GM18511 (cell line): ENCODE measurements at regions not wholly inside any gene's neighbourhood (a gene's known extent, or its start where the extent isn't known, plus 50 kb on each side); places are given as distances from the start of the nearest gene placed in this dataset.

Experiments
- ATAC-seq: cut with Tn5 transposase; IDR thresholded peaks from one replicate; pipeline ENCODE4 v1.9.1; 2021; ENCODE audit warnings: mild to moderate bottlenecking, moderate library complexity; ENCODE audit not compliant: unreplicated experiment

DNA sequence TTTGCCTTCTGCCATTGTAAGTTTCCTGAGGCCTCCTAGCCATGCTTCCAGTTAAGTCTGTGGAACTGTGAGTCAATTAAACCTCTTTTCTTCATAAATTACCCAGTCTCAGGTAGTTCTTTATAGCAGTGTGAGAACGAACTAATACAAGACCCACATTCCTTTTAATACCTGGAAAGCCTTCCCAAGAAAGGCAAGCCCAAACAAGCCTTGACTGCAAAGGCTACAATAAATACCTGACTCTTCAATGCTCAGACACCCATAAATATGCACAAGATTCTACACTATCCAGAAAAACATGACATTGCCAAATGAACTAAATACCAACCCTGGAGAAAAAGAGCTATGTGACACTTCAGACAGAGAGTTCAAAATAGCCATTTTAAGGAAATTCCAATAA lies 338.8 kb downstream of the HAO1 start:
- ATAC-seq, result no peak

DNA sequence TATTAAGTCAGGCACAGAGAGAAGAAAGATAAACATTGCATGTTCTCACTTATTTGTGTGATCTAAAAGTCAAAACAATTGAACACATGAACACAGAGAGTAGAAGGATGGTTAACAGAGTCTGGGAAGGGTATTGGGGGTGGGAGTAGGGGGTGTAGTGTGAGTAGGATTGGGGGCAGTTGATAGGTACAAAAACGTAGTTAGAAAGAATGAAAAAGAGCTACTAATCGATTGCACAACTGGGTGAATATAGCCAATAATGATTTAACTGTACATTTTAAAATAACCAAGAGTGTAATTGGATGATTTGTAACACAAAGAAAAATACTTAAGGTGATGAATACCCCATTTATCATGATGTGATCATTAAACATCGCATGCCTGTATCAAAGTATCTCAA lies 333.3 kb downstream of the HAO1 start:
- no peak for ATAC-seq

DNA sequence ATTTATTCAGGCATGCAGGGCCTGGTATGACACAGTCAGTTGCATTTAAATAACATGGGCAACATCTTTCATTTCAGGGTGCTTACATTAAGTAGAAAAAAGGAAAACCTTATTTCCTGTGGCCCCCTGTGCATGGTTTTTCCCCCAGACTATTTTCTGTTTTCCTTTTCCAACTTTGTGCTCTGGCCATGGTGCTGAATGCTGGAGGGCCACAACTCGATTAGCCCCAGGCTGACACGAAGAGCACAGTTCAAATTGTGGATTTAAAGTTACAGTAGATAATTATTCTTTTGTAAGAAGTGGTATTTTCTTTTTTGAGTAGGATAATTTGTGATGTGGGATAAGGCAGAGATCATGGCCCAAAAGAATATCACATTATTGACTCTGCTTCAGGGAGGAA lies 332.0 kb downstream of the HAO1 start:
- no peak for ATAC-seq

DNA sequence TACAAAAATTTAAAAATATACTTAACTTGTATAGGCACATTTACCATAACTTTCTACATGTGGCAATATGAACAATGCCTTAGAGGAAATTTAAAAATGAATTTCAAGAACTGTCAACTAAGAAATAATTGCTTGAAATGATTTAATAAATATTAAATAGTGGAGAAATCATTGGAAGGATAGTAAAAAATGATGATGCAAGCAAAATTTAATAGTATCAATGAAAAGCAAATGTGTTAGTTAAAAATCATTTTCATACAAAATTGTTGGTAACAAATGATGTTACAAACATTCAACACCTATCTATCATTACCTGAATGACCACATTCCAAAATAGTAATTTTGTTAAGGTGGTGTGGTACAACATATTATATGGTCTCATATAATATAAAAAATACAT lies 331.0 kb downstream of the HAO1 start:
- ATAC-seq, result no peak

DNA sequence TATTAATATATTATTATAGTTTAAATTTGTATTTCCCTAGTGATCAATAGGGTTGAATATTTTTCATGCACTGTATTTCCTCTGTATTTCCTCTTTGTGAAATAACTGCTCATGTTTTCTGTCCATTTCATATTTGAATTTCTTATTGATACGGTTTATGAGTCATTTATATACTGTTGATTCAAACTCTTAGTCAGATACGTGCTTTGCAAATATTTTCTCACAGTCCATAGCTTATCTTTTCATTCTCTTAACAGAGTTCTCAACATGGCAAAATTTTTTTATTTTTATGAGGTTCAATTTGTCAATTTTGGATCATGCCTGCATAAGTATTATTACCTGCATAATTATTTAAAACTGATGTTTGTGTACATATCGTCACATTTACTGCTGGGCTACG lies 329.6 kb downstream of the HAO1 start:
- no peak for ATAC-seq

DNA sequence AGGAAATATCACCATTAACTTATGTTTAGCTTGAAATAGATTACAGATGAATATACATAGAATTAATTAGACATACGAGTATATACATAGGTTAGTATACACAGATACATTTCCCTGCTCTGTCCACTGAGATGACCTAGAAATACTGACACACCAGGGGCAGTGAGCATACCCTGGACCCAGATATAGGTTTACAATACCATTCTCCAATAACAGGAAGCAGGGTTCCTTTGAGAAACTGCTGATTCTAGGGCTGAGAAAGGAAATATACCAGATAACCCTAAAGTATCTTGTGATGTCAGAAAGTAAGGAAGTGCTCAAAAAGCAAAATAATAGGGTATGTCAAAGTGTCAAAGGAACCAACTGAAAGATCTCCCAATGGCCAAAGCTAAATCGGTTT lies 322.5 kb downstream of the HAO1 start:
- no peak for ATAC-seq

DNA sequence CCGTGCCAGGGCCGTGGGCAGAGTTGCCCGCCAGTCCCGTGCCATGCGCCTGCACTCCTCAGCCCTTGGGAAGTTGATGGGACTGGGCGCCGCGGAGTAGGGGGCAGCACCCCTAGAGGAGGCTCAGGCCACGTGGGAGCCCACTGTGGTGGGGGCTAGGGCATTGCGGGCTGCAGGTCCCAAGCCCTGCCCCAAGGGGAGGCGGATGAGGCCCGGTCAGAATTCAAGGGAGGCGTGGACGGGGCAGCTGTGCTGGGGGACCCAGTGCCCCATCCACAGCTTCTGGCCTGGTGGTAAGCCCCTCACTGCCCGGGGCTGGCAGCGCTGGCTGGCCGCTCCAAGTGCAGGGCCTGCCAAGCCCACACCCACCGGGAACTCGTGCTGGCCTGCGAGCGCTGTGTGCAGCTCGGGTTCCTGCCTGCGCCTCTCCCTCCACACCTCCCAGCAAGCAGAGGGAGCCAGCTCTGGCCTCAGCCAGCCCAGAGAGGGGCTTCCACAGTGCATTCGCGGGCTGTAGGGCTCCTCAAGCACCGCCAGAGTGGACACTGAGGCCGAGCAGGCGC lies 317.8 kb downstream of the HAO1 start:
- no peak for ATAC-seq

DNA sequence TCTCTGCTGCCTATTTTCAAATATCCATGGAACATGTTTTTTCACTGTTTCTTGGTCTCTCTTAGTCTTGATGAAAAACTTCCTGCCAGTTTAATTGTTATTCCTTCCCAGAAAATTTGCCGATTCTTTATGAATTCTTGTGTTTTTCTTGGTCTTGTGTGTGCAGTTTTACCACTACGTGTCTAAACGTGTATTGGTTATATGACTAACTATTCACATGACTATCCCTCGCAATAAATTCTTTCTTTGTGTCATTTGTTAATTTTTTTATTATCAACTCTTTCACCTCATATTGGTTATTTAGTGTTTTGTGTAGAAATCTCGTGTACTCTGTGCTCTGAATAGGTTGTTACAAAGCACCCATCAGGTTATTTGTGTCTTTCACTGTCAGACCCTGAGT lies 315.4 kb downstream of the HAO1 start:
- ATAC-seq, result no peak

DNA sequence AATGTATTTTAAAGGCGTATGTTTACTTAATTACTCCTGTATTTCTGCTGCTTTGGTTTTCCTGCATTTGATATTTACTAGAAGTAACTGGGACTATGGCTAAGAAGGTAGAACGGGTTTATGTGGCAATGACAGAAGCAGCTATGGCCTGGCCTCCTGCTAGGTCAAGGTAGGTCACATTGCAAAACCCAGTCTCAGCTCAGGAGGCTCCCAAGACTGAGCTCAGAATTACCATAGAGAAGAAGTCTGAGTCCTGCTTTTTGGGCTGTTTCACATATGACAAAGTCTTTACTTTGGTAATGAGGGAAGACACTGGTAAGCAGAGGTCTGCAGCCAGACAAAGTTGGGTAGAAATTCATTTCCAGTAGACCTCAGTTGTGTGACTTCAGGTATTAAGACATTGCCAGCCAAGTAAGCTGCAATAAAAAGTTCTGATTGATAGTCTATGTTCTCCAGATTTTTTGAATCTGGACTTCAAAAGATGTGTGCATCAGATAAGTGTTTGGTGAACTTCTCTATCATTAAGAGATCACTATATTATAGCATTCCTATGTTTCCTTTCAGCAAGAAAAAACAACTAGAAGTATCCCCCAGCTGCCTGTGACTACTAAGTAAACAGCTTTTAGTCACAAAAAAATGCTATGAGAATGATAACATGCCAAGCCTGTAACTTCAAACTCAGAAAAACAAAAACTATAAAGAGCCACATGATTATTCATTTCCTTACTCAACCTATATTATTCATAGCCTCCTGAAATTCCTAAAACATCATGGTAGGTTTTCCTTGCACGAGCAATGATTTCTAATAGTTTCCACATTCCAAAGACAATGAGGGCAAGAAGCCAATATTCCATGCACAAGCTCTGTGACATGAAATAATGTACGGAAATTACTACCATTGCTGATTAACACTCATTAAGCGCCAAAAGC lies 312.3 kb downstream of the HAO1 start:
- no peak for ATAC-seq

DNA sequence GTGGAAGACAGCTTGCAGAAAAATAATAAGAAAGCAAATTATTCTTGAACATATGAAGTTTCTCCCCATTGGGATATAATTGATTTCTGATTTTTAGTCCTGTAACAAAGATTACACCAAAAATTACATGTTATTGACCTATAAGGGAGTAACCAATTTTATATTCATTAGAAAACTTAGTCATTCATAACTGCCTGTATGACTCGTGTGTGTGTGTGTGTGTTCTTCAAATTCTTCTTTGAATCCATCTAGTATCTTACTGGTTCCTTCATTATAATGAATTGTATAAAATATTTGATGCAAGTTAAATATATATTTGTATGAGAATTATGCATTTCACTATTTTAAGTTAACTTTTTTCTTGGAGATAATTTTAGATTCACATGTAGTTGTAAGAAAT lies 310.4 kb downstream of the HAO1 start:
- ATAC-seq, result no peak

DNA sequence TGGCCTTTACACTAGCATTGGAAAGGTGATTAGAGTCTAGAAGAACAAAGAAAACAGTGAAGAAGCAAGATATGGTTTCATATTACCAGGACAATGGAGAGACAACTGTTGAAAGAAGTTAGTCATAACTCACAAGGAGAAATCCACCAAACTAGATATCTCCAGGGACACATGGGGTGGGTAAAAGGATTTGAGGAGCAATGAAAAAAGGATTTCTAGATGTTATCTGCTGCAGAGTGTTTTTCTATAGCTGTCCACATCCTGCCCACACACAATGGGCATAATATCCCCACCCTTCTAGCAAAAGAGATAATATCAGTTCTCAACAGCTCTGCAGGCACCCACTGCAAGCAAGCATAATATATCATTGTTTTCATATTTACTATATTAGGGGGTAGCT lies 303.1 kb downstream of the HAO1 start:
- no peak for ATAC-seq

DNA sequence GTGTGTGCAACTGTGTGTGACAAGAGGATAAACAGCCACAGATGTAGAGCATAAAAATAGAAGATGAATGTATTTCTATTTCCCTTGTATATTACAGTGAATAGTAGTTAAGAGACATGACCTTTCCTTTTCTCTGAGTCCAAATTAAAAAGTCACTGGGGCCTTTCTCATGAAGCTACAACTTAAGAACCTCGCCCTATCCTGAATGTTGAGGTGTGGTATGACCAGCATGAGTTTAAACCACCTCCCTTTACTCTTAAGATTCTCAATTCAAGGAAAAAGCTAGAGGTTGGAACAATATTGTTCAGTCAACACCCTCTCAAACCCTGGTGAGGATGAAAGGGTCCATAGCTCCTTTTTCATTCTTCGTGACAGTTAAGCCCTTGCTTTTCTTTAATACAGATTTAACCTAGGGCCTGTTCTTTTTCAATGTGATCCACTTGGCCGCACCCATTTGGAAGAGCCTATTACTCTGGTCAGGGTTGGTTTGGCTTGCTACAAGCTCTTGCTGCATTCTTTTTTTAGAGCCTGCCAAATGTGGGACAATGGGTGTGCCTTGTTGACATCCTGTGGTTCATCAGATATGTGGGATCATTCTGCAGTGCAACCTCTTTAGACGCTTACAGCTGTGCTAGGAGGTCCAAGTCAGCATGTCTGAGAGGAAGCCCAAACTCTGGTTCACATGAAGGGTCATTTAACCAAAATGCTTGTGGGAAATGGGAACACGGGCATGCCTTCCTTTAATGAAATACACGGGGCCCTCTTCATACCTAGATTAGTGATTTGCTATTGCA lies 290.0 kb downstream of the HAO1 start:
- no peak for ATAC-seq

DNA sequence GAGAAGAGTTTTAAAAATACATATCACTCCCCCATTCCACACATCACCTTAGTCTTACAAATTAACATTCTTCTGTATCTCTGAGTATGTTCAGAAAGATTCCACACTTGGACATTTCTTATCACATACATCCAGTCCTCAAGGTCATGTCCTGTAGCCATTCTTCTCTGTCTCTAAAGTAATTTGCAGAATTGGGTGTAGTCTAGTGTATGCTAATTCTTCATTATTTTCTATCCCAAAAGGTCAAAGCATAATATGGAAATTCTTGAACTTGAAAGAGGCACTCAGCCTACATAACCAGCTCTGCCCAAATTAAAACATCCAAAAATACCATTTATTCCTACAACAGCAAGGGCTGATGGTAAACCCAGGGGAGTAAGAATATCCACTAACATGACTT lies 286.0 kb downstream of the HAO1 start:
- no peak for ATAC-seq

DNA sequence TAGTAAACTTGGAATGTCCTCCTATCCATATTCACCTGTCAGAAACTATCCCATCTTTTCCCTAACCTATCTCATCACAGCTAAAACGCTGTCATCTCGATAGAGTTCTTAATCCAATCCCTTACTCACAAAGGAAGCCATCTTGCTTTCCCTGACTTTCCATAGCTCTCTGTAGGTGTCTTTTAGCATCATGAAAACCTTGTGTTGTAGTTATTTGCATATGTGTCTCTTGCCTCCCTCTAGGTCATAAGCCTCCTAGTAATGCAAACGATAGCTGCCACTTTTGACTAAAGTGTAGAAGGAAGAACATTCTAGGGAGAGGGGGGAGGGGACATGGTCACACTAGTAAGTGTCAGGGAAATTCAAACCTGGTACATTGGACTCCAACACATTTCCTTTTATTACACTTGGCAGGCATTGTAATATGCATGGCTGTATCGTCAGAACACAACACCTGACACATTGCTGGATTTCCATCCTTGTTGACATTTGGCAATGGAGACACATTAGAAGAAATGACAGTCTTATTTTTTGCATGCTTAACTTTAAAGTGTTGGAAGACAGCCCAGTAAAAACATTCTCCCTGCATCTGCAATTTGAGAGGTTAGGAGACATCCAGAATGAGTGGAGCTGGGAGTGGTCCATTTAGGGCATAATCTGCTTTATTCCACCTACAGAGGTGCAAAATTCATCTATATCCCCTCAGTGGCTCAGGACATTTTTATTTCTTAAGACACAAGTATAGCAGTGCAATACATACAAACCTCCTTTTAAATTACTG lies 283.4 kb downstream of the HAO1 start:
- no peak for ATAC-seq

DNA sequence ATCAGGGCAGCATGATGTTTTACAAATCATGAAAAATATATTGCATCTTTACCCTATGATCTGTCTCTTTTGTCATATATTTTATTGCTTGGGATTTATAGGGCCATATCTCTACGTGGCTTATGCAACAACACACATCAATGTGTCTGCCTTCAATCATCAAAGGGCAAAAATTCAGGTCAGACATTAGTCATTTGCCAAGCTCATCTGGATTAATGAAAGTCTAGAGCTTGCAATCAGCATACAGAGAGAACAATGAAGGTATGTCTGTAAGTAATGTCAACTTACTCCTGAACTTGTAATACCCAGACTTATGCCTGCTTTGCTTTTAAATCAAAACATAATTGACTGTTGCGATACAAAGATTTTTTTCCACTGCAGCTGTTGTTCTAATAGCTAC lies 282.7 kb downstream of the HAO1 start:
- no peak for ATAC-seq

DNA sequence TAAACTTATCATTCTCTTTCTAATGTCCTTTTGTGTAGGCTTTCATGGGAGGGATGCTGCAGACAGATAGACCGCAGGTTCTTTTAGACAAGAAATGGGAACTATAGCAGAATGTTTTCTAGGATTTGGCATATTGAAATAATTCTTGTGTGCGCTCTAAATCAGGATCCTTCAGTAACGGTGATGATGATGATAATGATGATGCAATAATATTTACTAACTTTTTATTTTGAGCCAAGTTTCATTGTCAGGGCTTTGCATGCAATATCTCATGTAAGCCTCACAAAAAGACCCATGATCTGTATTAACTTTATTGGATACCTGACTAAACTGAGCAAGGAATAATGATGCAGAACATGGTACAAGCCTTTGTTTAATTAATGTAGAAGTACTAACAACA lies 280.1 kb downstream of the HAO1 start:
- ATAC-seq, result no peak

DNA sequence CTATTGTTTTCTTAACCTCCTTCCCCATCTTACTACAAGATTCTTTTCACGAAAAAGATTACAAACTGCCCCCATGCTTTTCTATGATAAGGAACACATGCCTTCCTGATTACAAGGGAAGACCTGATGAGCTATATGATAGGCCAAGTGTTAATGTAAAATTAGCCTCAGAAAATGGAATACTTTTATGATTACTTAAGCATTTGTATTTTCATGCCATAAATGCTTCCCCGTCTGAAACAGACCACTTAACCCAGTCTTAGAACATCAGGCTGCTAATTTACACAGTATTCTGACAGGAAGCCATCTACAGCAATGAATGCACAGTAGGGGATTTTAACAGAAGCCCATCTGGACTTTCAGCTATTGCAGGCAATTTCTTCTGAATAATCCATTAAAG lies 274.9 kb downstream of the HAO1 start:
- no peak for ATAC-seq

DNA sequence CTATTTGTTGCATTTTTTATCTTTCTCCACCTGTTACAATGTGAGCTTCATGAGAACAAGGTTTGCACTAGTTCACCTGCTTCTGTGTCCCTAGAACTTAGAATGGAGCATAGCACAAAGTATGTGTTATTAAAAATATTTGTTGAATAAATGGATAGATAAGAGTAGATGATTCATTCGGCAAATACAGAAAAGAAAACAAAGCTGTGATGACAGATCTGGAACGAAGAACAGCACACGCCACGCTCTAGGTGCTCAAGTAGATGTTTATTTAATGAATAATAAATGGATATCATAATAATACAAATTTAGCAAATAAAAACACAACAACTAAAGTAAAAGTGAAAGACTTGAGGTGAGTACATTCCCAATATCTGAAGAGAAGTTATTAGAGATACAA lies 273.1 kb downstream of the HAO1 start:
- no peak for ATAC-seq

DNA sequence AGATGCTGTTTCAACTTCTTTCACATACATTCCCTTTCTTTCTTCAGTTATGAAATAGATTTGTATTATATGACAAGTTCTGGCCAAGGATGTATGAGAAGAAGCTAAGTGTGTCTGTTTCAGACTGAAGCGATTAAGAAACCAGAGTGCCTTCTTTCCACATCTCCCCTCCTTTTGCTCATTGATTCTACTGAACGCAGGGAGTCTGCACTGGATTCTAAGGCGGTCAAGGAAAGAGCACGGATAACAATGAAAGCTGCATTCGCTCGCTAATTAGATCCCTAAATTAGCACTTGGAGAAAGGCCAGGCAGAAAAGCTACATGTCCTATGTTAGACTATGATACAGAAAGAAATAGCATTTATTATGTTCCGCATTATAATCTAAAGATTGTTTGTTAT lies 267.7 kb downstream of the HAO1 start:
- no peak for ATAC-seq

DNA sequence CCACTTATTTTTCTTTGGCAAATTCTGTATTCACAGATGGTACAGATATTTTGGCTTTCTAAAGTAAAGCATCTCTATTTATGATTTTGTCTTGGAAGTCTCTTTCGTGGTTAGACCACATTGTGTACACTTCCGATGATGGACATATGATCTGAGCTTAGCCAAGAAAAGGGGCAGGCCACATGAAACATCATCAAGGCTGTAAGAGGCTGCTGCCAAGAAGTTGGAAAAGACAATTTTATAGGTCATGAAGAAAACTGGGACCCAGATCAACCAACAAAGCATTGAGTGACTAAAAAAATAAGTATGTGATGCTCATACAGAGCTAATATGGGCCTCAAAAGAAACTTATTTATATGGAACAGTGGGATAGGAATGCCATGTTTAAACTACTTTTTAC lies 266.4 kb downstream of the HAO1 start:
- ATAC-seq, result no peak

DNA sequence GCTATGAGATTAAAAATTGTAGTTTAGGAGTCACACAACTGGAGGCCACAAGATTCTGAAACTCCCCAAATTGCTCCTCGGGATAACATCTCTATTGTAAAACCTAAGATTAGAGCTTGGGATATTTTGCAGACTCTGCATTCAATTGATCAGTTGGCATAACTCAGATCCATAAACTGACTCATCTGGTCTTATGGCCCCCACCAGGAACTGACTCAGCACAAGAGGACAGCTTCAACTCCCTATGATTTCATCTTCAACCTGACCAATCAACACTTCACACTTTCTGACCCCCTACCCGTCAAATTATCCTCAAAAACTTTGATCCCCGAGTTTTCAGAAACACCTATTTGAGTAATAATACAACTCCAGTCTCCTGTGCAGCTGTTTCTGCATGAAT lies 257.3 kb downstream of the HAO1 start:
- no peak for ATAC-seq
